HepG2 (cell line): ENCODE measurements at regions not wholly inside any gene's neighbourhood (a gene's known extent, or its start where the extent isn't known, plus 50 kb on each side); places are given as distances from the start of the nearest gene placed in this dataset.

Experiments
- CBX1 ChIP-seq: IDR thresholded peaks from one replicate; pipeline ENCODE4 v1.6.1; 2016; ENCODE audit warnings: antibody characterized with exemption, low read depth
- CBX5 ChIP-seq: sonication (generic); formaldehyde crosslinking; IDR thresholded peaks from 2 replicates; pipeline ENCODE4 v1.4.0; 2020; ENCODE audit warnings: missing genetic modification reagents, borderline replicate concordance
- CEBPB ChIP-seq: IDR thresholded peaks from 2 replicates; pipeline ENCODE4 v1.6.1; 2011; ENCODE audit warnings: low read depth, low read length, improper control_type of control experiment, borderline replicate concordance
- CTCF ChIP-seq: sonication (generic); formaldehyde crosslinking; IDR thresholded peaks from 2 replicates; pipeline ENCODE4 v1.5.0; 2020; ENCODE audit warnings: mild to moderate bottlenecking, missing genetic modification reagents, moderate library complexity
- GATAD1 ChIP-seq: IDR thresholded peaks from 2 replicates; pipeline ENCODE4 v1.6.1; 2016; ENCODE audit warnings: missing genetic modification reagents, missing compliant biosample characterization
- HBP1 ChIP-seq: IDR thresholded peaks from 2 replicates; pipeline ENCODE4 v1.6.1; 2016; ENCODE audit warnings: low read depth, control low read depth
- MBD4 ChIP-seq: IDR thresholded peaks from 2 replicates; pipeline ENCODE4 v1.6.1; 2012; ENCODE audit warnings: low read length, inconsistent platforms, borderline replicate concordance
- NFE2L1 ChIP-seq: sonication (generic); formaldehyde crosslinking; IDR thresholded peaks from 2 replicates; pipeline ENCODE4 v1.4.0; 2020; ENCODE audit warnings: missing genetic modification reagents, mild to moderate bottlenecking, borderline replicate concordance
- NFYB ChIP-seq: sonication (generic); formaldehyde crosslinking; IDR thresholded peaks from 2 replicates; pipeline ENCODE4 v1.4.0; 2020; ENCODE audit warnings: missing genetic modification reagents
- POLR2AphosphoS2 ChIP-seq: IDR thresholded peaks from 2 replicates; pipeline ENCODE4 v1.6.1; 2011; ENCODE audit warnings: low read depth, low read length, improper control_type of control experiment
- REST ChIP-seq, 2 experiments: IDR thresholded peaks; 2 replicates each; pipeline ENCODE4 v1.6.1; 2011 to 2012; ENCODE audit warnings: low read length in 2 of 2, borderline replicate concordance in 1 of 2, low read depth in 1 of 2, mild to moderate bottlenecking in 1 of 2, moderate library complexity in 1 of 2
- ZNF296 ChIP-seq: sonication (generic); formaldehyde crosslinking; conservative IDR thresholded peaks from 2 replicates; pipeline ENCODE4 v1.5.0; 2020; ENCODE audit warnings: mild to moderate bottlenecking, missing genetic modification reagents
- ZNF547 ChIP-seq: sonication (generic); formaldehyde crosslinking; IDR thresholded peaks from 2 replicates; pipeline ENCODE4 v1.5.1; 2020; ENCODE audit warnings: mild to moderate bottlenecking, missing genetic modification reagents
- ZSCAN29 ChIP-seq: sonication (generic); formaldehyde crosslinking; conservative IDR thresholded peaks from 2 replicates; pipeline ENCODE4 v1.4.0; 2020; ENCODE audit warnings: mild to moderate bottlenecking, missing genetic modification reagents

- no peak for TF ChIP-seq CTCF (CRISPR knock-in tag)
- no peak for TF ChIP-seq HBP1 (CRISPR knock-in tag)
- TF ChIP-seq CBX5 (CRISPR knock-in tag): no peak
- TF ChIP-seq REST (IDR thresholded peaks at IDR 0.05; ENCODE audit: borderline replicate concordance in 1 of 2, low read depth in 1 of 2, low read length in 2 of 2): no peak
- no peak for TF ChIP-seq ZSCAN29 (CRISPR knock-in tag)
- TF ChIP-seq NFYB (CRISPR knock-in tag): no peak
- 0 out of 2 replicates have a peak, but pooled peaks have one; percentile 31 for TF ChIP-seq ZNF547 (CRISPR knock-in tag)
- TF ChIP-seq GATAD1: no peak
- no peak for TF ChIP-seq MBD4
- no peak for TF ChIP-seq POLR2AphosphoS2
- TF ChIP-seq NFE2L1 (CRISPR knock-in tag): no peak
- TF ChIP-seq CBX1: no peak
- TF ChIP-seq ZNF296 (CRISPR knock-in tag): no peak
- no peak for TF ChIP-seq CEBPB
Observed at GRCh38 chr16:31715915-31716314, 157.7 kb upstream of the ZNF267 start.
